NCI-H345 (cell line): ENCODE measurements at regions not wholly inside any gene's neighbourhood (a gene's known extent, or its start where the extent isn't known, plus 50 kb on each side); places are given as distances from the start of the nearest gene placed in this dataset.

Experiments
- DNase-seq: peaks from one replicate; lab custom pipeline; 2025; lab: John Stamatoyannopoulos, UW

- DNase-seq: no peak
Measured at GRCh38 chr13:34312578-34312977, 494.6 kb downstream of the RFC3 start.

GRCh38 chr13:34320084-34320483, 502.1 kb downstream of the RFC3 start:
- no peak for DNase-seq

- DNase-seq: no peak
Measured at GRCh38 chr13:34322014-34322742, 504.2 kb downstream of the RFC3 start.

- DNase-seq: no peak
Measured at GRCh38 chr13:34322743-34323074, 504.8 kb downstream of the RFC3 start.

- DNase-seq: no peak
Measured at GRCh38 chr13:34335014-34336007, 517.4 kb downstream of the RFC3 start.

- no peak for DNase-seq
Measured at GRCh38 chr13:34338102-34338501, 520.2 kb downstream of the RFC3 start.

GRCh38 chr13:34340534-34340933, 522.6 kb downstream of the RFC3 start:
- no peak for DNase-seq

GRCh38 chr13:34343413-34343940, 525.5 kb downstream of the RFC3 start:
- DNase-seq: no peak

- no peak for DNase-seq
Measured at GRCh38 chr13:34344816-34345215, 526.9 kb downstream of the RFC3 start.

- DNase-seq: peak; percentile 10
Measured at GRCh38 chr13:34345258-34345965, 527.5 kb downstream of the RFC3 start.

- no peak for DNase-seq
Measured at GRCh38 chr13:34346626-34347025, 528.7 kb downstream of the RFC3 start.

- peak; percentile 21 for DNase-seq
Measured at GRCh38 chr13:34347784-34348573, 530.0 kb downstream of the RFC3 start.

- DNase-seq: no peak
Measured at GRCh38 chr13:34349091-34349722, 531.3 kb downstream of the RFC3 start.

- DNase-seq: no peak
Measured at GRCh38 chr13:34350671-34351070, 532.7 kb downstream of the RFC3 start.

- no peak for DNase-seq
Measured at GRCh38 chr13:34351134-34351533, 533.2 kb downstream of the RFC3 start.

- DNase-seq: no peak
Measured at GRCh38 chr13:34352958-34353357, 535.0 kb downstream of the RFC3 start.

- no peak for DNase-seq
Measured at GRCh38 chr13:34356686-34357434, 538.9 kb downstream of the RFC3 start.

GRCh38 chr13:34357435-34358232, 539.7 kb downstream of the RFC3 start:
- DNase-seq: no peak

- no peak for DNase-seq
Measured at GRCh38 chr13:34358811-34359513, 541.0 kb downstream of the RFC3 start.
